ENCODE measurements at regions not wholly inside any gene's neighbourhood (a gene's known extent, or its start where the extent isn't known, plus 50 kb on each side); places are given as distances from the start of the nearest gene placed in this dataset.

DNA sequence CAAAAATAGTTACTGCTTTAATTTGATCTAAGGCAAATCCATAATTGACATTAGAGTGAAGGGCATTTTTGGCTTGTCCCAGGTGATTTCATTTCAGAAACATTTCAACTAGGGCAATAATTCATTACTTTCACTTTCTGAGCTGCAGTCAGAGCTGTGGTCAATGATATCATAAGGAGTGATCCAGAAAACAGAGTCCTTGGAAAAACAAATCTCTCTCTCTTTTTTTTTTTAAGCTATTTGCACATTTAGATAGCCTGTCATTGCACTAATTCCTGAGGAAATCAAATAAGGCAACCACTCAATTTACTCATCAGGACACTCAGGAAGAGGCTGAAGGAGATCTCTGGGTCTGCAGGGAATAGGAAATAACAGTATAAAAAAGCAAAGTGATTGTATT is 269.5 kb upstream of the LRRC3B start:
- TF ChIP-seq SUZ12 (IDR thresholded peaks at IDR 0.05; ENCODE audit: extremely low read depth, insufficient read depth, insufficient read length): no peak
- TF ChIP-seq YY1 (IDR thresholded peaks at IDR 0.05; ENCODE audit: insufficient read depth, insufficient read length): no peak

Measured in NT2/D1 (cell line).